ENCODE measurements at regions not wholly inside any gene's neighbourhood (a gene's known extent, or its start where the extent isn't known, plus 50 kb on each side); places are given as distances from the start of the nearest gene placed in this dataset.

GRCh38 chr2:145080426-145080825 is 560.5 kb upstream of the ZEB2 start:
- TF ChIP-seq ZBTB7A (tag by site-specific recombination; IDR thresholded peaks at IDR 0.05; ENCODE audit: low read depth) = no peak
- TF ChIP-seq ZNF404 (tag by site-specific recombination; IDR thresholded peaks at IDR 0.05) = no peak
- TF ChIP-seq ZNF121 (tag by site-specific recombination; IDR thresholded peaks at IDR 0.05) = no peak
- TF ChIP-seq, protein P1, sequence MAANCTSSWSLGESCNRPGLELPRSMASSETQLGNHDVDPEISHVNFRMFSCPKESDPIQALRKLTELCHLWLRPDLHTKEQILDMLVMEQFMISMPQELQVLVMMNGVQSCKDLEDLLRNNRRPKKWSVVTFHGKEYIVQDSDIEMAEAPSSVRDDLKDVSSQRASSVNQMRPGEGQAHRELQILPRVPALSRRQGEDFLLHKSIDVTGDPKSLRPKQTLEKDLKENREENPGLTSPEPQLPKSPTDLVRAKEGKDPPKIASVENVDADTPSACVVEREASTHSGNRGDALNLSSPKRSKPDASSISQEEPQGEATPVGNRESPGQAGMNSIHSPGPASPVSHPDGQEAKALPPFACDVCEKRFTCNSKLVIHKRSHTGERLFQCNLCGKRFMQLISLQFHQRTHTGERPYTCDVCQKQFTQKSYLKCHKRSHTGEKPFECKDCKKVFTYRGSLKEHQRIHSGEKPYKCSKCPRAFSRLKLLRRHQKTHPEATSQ (tag by site-specific recombination; IDR thresholded peaks at IDR 0.05) = no peak
- TF ChIP-seq ZNF791 (tag by site-specific recombination; IDR thresholded peaks at IDR 0.05) = no peak
- TF ChIP-seq ZNF24 (tag by site-specific recombination; IDR thresholded peaks at IDR 0.05) = no peak
- TF ChIP-seq, protein P2, sequence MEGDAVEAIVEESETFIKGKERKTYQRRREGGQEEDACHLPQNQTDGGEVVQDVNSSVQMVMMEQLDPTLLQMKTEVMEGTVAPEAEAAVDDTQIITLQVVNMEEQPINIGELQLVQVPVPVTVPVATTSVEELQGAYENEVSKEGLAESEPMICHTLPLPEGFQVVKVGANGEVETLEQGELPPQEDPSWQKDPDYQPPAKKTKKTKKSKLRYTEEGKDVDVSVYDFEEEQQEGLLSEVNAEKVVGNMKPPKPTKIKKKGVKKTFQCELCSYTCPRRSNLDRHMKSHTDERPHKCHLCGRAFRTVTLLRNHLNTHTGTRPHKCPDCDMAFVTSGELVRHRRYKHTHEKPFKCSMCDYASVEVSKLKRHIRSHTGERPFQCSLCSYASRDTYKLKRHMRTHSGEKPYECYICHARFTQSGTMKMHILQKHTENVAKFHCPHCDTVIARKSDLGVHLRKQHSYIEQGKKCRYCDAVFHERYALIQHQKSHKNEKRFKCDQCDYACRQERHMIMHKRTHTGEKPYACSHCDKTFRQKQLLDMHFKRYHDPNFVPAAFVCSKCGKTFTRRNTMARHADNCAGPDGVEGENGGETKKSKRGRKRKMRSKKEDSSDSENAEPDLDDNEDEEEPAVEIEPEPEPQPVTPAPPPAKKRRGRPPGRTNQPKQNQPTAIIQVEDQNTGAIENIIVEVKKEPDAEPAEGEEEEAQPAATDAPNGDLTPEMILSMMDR (tag by site-specific recombination; IDR thresholded peaks at IDR 0.05) = no peak
- TF ChIP-seq TCF7L2 (IDR thresholded peaks at IDR 0.05; ENCODE audit: borderline replicate concordance, low read depth, low read length) = no peak
- TF ChIP-seq INSM2 (tag by site-specific recombination; IDR thresholded peaks at IDR 0.05) = no peak
- TF ChIP-seq ZNF155 (tag by site-specific recombination; IDR thresholded peaks at IDR 0.05) = no peak
- TF ChIP-seq ZNF146 (tag by site-specific recombination; IDR thresholded peaks at IDR 0.05) = no peak

All from HEK293 (cell line).